Parathyroid adenoma (tissue), 2 donors: ENCODE measurements at regions not wholly inside any gene's neighbourhood (a gene's known extent, or its start where the extent isn't known, plus 50 kb on each side); places are given as distances from the start of the nearest gene placed in this dataset.

ENCODE experiments used
- H2AFZ ChIP-seq: fragments of 300-600 bp; sonication (generic); one replicate; pipeline ENCODE4 v1.7.0; 2017; ENCODE audit warnings: antibody characterized with exemption, mild to moderate bottlenecking
- H3K27ac ChIP-seq: fragments of 300-600 bp; sonication (generic); one replicate; pipeline ENCODE4 v1.7.0; 2017
- H3K27me3 ChIP-seq: fragments of 300-600 bp; sonication (generic); one replicate; pipeline ENCODE4 v1.7.0; 2017; ENCODE audit warnings: low read length; ENCODE audit not compliant: control insufficient read depth, insufficient read depth
- H3K36me3 ChIP-seq: fragments of 300-600 bp; sonication (generic); one replicate; pipeline ENCODE4 v1.7.0; 2017; ENCODE audit warnings: low read length; ENCODE audit not compliant: control insufficient read depth, insufficient read depth
- H3K4me1 ChIP-seq: fragments of 300-600 bp; sonication (generic); one replicate; pipeline ENCODE4 v1.7.0; 2017; ENCODE audit warnings: control low read depth
- H3K4me2 ChIP-seq: fragments of 300-600 bp; sonication (generic); one replicate; pipeline ENCODE4 v1.7.0; 2017; ENCODE audit warnings: low read length
- H3K4me3 ChIP-seq: fragments of 300-600 bp; sonication (generic); one replicate; pipeline ENCODE4 v1.7.0; 2017; ENCODE audit warnings: low read depth, low read length
- H3K79me2 ChIP-seq: fragments of 300-600 bp; sonication (generic); one replicate; pipeline ENCODE4 v1.7.0; 2017; ENCODE audit warnings: control low read depth
- H3K9ac ChIP-seq: fragments of 300-600 bp; sonication (generic); one replicate; pipeline ENCODE4 v1.7.0; 2017; ENCODE audit warnings: mild to moderate bottlenecking
- H3K9me3 ChIP-seq: fragments of 300-600 bp; sonication (generic); one replicate; pipeline ENCODE4 v1.7.0; 2017; ENCODE audit warnings: low read length; ENCODE audit not compliant: control insufficient read depth
- CTCF ChIP-seq: fragments of 300-600 bp; sonication (generic); IDR thresholded peaks from one replicate; pipeline ENCODE4 v1.7.0; 2017; ENCODE audit warnings: antibody characterized with exemption, mild to moderate bottlenecking
- donor health status: primary hyperparathyroidism.

- Histone ChIP-seq H3K9me3 (no peaks in the 10 kb centered on the region), H3K36me3 (no peaks in the 10 kb centered on the region), H3K4me3 (no peak overlapping the region), H3K27me3 (no peaks in the 10 kb centered on the region), H3K9ac (no peak overlapping the region), H3K79me2 (no peaks in the 10 kb centered on the region), H3K4me2 (no peak overlapping the region), H3K27ac (no peak overlapping the region), H3K4me1 (no peaks in the 10 kb centered on the region), H2AFZ (no peak overlapping the region)
- TF ChIP-seq CTCF, result no peak
Measured at GRCh38 chr20:1722513-1723050, 65.0 kb upstream of the SIRPG start.

GRCh38 chr20:1721687-1722512, 64.3 kb upstream of the SIRPG start:
- Histone ChIP-seq H3K4me3 (no peak overlapping the region), H3K9ac (no peak overlapping the region), H2AFZ (no peak overlapping the region), H3K4me2 (no peak overlapping the region), H3K36me3 (no peaks in the 10 kb centered on the region), H3K4me1 (no peaks in the 10 kb centered on the region), H3K27me3 (no peaks in the 10 kb centered on the region), H3K79me2 (no peaks in the 10 kb centered on the region), H3K9me3 (no peaks in the 10 kb centered on the region), H3K27ac (no peak overlapping the region)
- TF ChIP-seq CTCF, result no peak

- no peak overlapping the region for H3K4me3 ChIP-seq
Measured at GRCh38 chr20:1720845-1721475, 63.4 kb upstream of the SIRPG start.

GRCh38 chr20:1720226-1720625, 62.6 kb upstream of the SIRPG start:
- no peaks in the 10 kb centered on the region for H3K79me2 ChIP-seq
- no peak overlapping the region for H3K27ac ChIP-seq
- H3K36me3 ChIP-seq, result no peaks in the 10 kb centered on the region
- H3K4me1 ChIP-seq, result no peaks in the 10 kb centered on the region
- no peaks in the 10 kb centered on the region for H3K27me3 ChIP-seq
- H2AFZ ChIP-seq, result no peak overlapping the region
- no peaks in the 10 kb centered on the region for H3K9me3 ChIP-seq
- TF ChIP-seq CTCF, result no peak
- H3K4me2 ChIP-seq, result no peak overlapping the region
- H3K4me3 ChIP-seq, result no peak overlapping the region
- no peak overlapping the region for H3K9ac ChIP-seq

More at GRCh38 chr20:1720845-1721475, 63.4 kb upstream of the SIRPG start:
- H3K4me2 ChIP-seq, result no peak overlapping the region
- no peaks in the 10 kb centered on the region for H3K9me3 ChIP-seq
- no peak overlapping the region for H2AFZ ChIP-seq
- no peaks in the 10 kb centered on the region for H3K36me3 ChIP-seq
- H3K27me3 ChIP-seq, result no peaks in the 10 kb centered on the region
- no peak overlapping the region for H3K27ac ChIP-seq
- no peaks in the 10 kb centered on the region for H3K79me2 ChIP-seq
- H3K4me1 ChIP-seq, result no peaks in the 10 kb centered on the region
- H3K9ac ChIP-seq, result no peak overlapping the region
- no peak for TF ChIP-seq CTCF
